ENCODE measurements at regions not wholly inside any gene's neighbourhood (a gene's known extent, or its start where the extent isn't known, plus 50 kb on each side); places are given as distances from the start of the nearest gene placed in this dataset.
"Not testable (repeated sequence)": the region's sequence is repeated elsewhere in the genome, so short reads cannot be mapped to it uniquely, and the experiment has no call there.

DNA sequence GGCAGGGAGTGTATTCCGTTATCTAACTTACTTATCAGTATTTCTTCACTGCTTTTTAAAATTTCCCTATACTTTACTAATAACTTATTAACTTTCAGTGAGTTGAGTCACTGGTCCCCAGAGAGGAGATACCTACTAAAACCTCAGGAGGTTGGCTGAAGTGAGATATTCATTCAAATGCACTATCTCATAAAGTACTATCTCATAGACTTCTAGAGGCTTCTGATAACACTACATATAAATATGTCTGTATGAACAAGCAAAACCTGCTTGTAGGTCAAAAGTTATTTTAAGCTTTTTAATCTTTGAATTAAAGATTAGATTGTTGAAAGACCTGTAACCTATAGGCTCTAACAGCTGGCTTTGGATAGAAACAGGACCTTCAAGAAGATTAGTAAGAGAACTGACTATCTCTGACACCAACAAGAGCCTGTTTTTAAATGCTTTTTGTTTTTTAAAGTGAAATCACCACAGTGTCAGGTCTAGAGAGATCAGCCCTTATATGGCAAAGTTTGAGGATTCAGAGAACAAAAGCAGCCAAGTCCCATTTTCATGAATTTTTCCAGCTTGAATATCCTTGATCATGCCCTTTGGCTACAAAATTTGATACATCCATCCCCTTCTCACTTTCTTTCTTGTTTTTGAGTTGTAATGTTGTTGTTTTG lies 242.2 kb downstream of the ARL4A start:
- Histone ChIP-seq H3K36me3 (ENCODE audit: insufficient read depth, low read length) (no peaks in the 10 kb centered on the region), H3K27ac (ENCODE audit: low read depth, low read length) (no peak overlapping the region), H3K79me2 (ENCODE audit: control insufficient read depth, insufficient read depth, low read length, unreplicated experiment) (no peaks in the 10 kb centered on the region), H3K4me3 (ENCODE audit: low read depth, low read length) (no peak overlapping the region), H2AFZ (ENCODE audit: low read length, unreplicated experiment) (no peak overlapping the region), H3K27me3 (ENCODE audit: insufficient read depth, low read length) (no peaks in the 10 kb centered on the region), H3K4me1 (ENCODE audit: control insufficient read depth, insufficient read depth, low read length, unreplicated experiment) (peaks cover 12% of the 10 kb centered on the region)

DNA sequence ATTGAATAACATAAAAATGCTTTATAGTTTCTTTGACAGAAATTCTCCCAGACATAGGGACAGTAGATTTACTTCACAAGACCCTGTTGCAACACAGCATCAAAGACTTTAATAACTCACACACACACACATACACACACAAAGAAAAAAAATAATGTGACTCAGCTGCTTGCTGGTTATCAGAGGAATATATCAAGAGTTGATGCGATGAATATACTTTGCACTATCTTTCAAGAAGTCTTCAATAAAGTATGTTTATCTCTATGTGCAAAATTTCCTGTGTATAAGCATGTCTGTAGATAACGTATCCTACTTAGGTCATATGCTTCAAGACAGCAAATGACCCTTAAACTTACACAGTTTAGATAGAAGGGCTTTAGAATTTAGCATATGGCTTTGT lies 243.1 kb downstream of the ARL4A start:
- H3K4me1 ChIP-seq (ENCODE audit: control insufficient read depth, insufficient read depth, low read length, unreplicated experiment): peaks cover 10% of the 10 kb centered on the region
- H3K79me2 ChIP-seq (ENCODE audit: control insufficient read depth, insufficient read depth, low read length, unreplicated experiment): no peaks in the 10 kb centered on the region

DNA sequence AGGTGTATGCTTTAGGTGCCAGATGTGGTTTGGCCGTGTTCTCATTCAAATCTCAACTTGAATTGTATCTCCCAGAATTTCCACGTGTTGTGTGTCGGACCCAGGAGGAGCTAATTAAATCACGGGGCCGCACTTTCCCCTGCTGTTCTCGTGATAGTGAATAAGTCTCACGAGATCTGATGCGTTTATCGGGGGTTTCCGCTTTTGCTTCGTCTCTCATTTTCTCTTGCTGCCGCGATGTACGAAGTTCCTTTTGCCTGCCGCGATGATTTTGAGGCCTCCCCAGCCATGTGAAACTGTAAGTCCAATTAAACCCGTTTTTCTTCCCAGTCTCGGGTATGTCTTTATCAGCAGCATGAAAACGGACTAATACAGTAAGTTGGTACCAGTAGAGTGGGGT lies 244.0 kb downstream of the ARL4A start:
- not testable (repeated sequence) for H3K4me1 ChIP-seq (ENCODE audit: control insufficient read depth, insufficient read depth, low read length, unreplicated experiment); H3K79me2 ChIP-seq (ENCODE audit: control insufficient read depth, insufficient read depth, low read length, unreplicated experiment); H3K36me3 ChIP-seq (ENCODE audit: insufficient read depth, low read length); H3K27ac ChIP-seq (ENCODE audit: low read depth, low read length); H2AFZ ChIP-seq (ENCODE audit: low read length, unreplicated experiment); H3K27me3 ChIP-seq (ENCODE audit: insufficient read depth, low read length); H3K4me3 ChIP-seq (ENCODE audit: low read depth, low read length)

More for the DNA sequence above, 243.1 kb downstream of the ARL4A start:
- Histone ChIP-seq H3K27ac (ENCODE audit: low read depth, low read length) (no peak overlapping the region), H3K27me3 (ENCODE audit: insufficient read depth, low read length) (no peaks in the 10 kb centered on the region), H3K36me3 (ENCODE audit: insufficient read depth, low read length) (no peaks in the 10 kb centered on the region), H3K4me3 (ENCODE audit: low read depth, low read length) (no peak overlapping the region), H2AFZ (ENCODE audit: low read length, unreplicated experiment) (no peak overlapping the region)

DNA sequence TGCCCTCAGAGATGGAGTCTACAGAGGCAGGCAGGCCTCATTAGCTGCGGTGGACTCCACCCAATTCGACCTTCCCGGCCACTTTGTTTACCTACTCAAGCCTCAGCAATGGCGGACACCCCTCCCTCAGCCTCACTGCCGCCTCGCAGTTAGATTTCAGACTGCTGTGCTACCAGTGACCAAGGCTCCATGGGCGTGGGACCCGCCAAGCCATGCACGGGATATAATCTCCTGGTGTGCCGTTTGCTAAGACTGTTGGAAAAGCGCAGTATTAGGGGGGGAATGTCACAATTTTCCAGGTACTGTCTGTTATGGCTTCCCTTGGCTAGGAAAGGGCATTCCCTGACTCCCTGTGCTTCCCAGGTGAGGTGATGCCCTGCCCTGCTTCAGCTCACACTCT lies 252.3 kb downstream of the ARL4A start:
- no peaks in the 10 kb centered on the region for H3K27me3 ChIP-seq (ENCODE audit: insufficient read depth, low read length)
- H3K4me3 ChIP-seq (ENCODE audit: low read depth, low read length): no peak overlapping the region
- no peak overlapping the region for H2AFZ ChIP-seq (ENCODE audit: low read length, unreplicated experiment)
- H3K79me2 ChIP-seq (ENCODE audit: control insufficient read depth, insufficient read depth, low read length, unreplicated experiment): no peaks in the 10 kb centered on the region
- H3K4me1 ChIP-seq (ENCODE audit: control insufficient read depth, insufficient read depth, low read length, unreplicated experiment): no peaks in the 10 kb centered on the region
- no peaks in the 10 kb centered on the region for H3K36me3 ChIP-seq (ENCODE audit: insufficient read depth, low read length)
- H3K27ac ChIP-seq (ENCODE audit: low read depth, low read length): no peak overlapping the region

DNA sequence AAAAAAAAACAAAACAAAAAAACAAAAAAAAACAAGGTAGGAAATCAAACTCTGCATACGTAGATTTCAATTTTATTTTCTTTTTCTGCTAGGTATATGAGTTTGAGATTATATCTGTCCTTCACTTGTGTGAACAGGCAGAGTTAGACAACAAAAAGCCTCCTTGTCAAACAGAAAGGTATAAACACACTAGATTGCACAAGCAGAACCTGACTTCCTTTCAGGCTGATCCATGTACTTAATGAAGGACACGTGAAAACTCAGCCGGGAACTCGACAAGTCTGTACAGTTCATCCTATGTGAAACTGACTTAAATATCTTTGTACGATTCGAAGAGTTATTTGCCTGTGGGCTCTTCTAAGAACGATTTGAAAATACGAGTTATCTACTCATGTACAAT lies 254.1 kb downstream of the ARL4A start:
- H3K27ac ChIP-seq (ENCODE audit: low read depth, low read length): no peak overlapping the region

DNA sequence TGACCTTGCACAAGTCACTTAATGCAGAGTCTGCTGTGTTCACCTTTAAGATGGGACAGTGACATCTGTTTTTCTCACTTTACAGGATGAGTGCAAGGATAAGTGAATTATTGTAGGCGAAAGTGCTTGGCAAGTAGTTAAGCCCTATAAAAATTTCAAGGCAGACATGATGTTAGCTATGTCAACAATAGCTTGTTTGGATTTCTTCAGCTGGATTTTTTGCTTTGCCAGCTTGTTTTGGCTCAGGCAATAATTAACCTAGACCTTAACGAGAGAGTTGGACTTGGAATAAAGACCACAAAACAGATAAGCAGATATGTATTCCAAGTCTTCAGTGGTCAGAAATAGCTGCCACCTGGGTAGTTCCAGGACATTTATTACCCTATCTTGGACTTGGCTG lies 255.2 kb downstream of the ARL4A start:
- Histone ChIP-seq H3K4me1 (ENCODE audit: control insufficient read depth, insufficient read depth, low read length, unreplicated experiment) (no peaks in the 10 kb centered on the region), H3K36me3 (ENCODE audit: insufficient read depth, low read length) (no peaks in the 10 kb centered on the region), H3K27ac (ENCODE audit: low read depth, low read length) (no peak overlapping the region), H3K79me2 (ENCODE audit: control insufficient read depth, insufficient read depth, low read length, unreplicated experiment) (no peaks in the 10 kb centered on the region), H3K27me3 (ENCODE audit: insufficient read depth, low read length) (no peaks in the 10 kb centered on the region), H3K4me3 (ENCODE audit: low read depth, low read length) (no peak overlapping the region), H2AFZ (ENCODE audit: low read length, unreplicated experiment) (no peak overlapping the region)

More for the DNA sequence above, 254.1 kb downstream of the ARL4A start:
- no peak overlapping the region for H3K4me3 ChIP-seq (ENCODE audit: low read depth, low read length)
- H3K79me2 ChIP-seq (ENCODE audit: control insufficient read depth, insufficient read depth, low read length, unreplicated experiment): no peaks in the 10 kb centered on the region
- H2AFZ ChIP-seq (ENCODE audit: low read length, unreplicated experiment): no peak overlapping the region
- no peaks in the 10 kb centered on the region for H3K4me1 ChIP-seq (ENCODE audit: control insufficient read depth, insufficient read depth, low read length, unreplicated experiment)
- H3K36me3 ChIP-seq (ENCODE audit: insufficient read depth, low read length): no peaks in the 10 kb centered on the region
- H3K27me3 ChIP-seq (ENCODE audit: insufficient read depth, low read length): no peaks in the 10 kb centered on the region

DNA sequence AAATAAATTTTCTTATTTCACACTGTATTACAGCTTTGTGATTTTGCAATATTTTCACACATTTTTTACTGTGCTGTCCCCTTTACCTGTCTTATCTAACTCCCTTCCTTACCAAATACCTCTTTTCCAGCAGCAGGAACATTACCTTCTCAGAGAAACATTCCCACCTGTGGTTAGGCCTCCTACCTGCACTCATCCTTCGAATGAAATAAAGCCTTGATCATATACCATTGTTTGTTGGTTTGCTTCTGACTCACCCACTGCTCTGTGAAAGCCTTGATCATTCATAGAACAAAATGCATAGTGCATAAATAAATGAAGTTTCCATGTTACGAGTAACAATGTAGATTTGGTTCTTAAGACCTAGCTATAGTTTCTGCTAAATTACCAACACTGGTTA lies 256.3 kb downstream of the ARL4A start:
- Histone ChIP-seq H3K27ac (ENCODE audit: low read depth, low read length) (no peak overlapping the region), H3K4me1 (ENCODE audit: control insufficient read depth, insufficient read depth, low read length, unreplicated experiment) (no peaks in the 10 kb centered on the region), H3K4me3 (ENCODE audit: low read depth, low read length) (no peak overlapping the region), H3K27me3 (ENCODE audit: insufficient read depth, low read length) (no peaks in the 10 kb centered on the region), H2AFZ (ENCODE audit: low read length, unreplicated experiment) (no peak overlapping the region), H3K36me3 (ENCODE audit: insufficient read depth, low read length) (no peaks in the 10 kb centered on the region), H3K79me2 (ENCODE audit: control insufficient read depth, insufficient read depth, low read length, unreplicated experiment) (no peaks in the 10 kb centered on the region)

DNA sequence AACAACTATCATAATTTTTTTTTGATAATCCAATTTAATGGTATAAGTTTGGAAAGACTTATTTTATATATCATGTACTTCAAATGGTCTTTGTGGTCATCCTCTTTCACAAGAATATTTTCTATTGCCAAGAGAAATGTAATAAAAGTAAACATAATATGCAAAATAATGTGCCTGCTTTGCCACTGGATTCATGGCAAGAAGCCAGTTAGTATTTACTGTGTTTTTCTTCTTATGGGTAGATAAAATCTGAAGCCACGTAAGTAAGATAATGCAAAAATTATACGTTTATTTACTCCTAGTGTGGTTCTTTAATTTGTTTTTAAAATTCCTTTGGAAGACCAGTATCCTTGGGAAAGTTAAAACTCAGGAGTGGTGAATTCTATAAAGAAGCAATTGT lies 258.5 kb downstream of the ARL4A start:
- Histone ChIP-seq H3K27ac (ENCODE audit: low read depth, low read length) (no peak overlapping the region), H2AFZ (ENCODE audit: low read length, unreplicated experiment) (no peak overlapping the region), H3K27me3 (ENCODE audit: insufficient read depth, low read length) (no peaks in the 10 kb centered on the region), H3K4me1 (ENCODE audit: control insufficient read depth, insufficient read depth, low read length, unreplicated experiment) (peaks cover 14% of the 10 kb centered on the region), H3K79me2 (ENCODE audit: control insufficient read depth, insufficient read depth, low read length, unreplicated experiment) (no peaks in the 10 kb centered on the region), H3K4me3 (ENCODE audit: low read depth, low read length) (no peak overlapping the region), H3K36me3 (ENCODE audit: insufficient read depth, low read length) (no peaks in the 10 kb centered on the region)

DNA sequence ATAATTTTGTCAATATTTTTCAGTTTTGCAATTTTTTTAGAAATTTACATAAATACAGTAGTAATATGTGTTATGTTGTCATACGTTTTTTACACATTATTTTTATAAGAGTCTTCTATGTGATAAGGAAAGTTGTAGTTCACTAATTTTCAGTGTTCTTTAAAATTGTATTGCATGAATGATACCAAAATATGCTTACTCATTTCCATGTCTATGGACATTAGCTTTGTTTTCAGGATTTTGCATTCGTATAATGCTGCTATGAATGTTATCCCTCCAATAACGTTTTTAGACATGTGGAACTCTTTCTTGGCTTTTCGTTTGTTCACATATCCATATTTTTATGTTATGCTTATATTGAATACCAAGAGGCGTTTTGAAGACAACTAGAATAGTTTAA lies 260.0 kb downstream of the ARL4A start:
- Histone ChIP-seq H3K36me3 (ENCODE audit: insufficient read depth, low read length) (no peaks in the 10 kb centered on the region), H3K4me3 (ENCODE audit: low read depth, low read length) (no peak overlapping the region), H3K27me3 (ENCODE audit: insufficient read depth, low read length) (no peaks in the 10 kb centered on the region), H3K27ac (ENCODE audit: low read depth, low read length) (no peak overlapping the region), H3K79me2 (ENCODE audit: control insufficient read depth, insufficient read depth, low read length, unreplicated experiment) (no peaks in the 10 kb centered on the region), H3K4me1 (ENCODE audit: control insufficient read depth, insufficient read depth, low read length, unreplicated experiment) (peaks cover 19% of the 10 kb centered on the region), H2AFZ (ENCODE audit: low read length, unreplicated experiment) (no peak overlapping the region)

DNA sequence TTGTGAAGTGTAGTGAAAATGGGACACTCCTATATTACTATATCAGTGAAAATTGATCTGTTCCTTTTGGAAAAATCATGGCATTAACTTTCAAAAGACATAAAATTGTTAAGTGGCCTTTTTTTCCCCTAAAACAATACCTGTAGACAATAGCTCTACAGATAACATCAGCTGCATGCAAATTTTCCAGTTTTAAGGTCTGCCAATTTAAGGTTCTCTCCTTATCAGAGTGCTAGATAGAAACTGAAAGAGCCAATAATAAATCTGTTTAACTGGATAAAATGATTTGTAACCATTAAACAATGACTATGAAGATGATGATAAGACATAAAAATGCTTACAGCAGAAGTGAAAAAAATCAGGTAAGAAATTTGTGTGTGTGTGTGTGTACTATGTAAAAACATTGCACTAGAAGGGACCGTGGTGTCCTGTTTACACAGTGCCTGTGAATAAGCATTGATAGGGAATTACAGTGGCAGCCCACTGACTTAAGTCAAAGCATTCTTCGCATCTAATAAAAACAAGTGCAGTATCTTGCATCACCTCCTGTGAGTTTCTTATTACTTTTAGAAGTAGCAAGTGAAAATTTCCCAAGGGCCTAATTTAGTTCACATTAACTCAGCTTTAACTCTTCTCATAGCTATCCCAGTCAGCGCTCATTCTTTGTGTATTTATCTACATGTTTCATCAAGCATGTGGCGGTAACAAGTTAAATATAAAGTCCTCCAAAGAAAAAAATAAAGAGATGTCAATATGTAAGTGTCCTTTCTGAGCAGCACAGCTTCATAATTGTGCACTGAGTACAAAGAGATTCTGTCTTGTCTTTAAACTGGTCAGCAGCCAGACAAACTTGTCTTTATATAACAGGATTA lies 261.9 kb downstream of the ARL4A start:
- no peaks in the 10 kb centered on the region for H3K27me3 ChIP-seq (ENCODE audit: insufficient read depth, low read length)
- H3K4me1 ChIP-seq (ENCODE audit: control insufficient read depth, insufficient read depth, low read length, unreplicated experiment): peaks cover 19% of the 10 kb centered on the region
- no peak overlapping the region for H3K27ac ChIP-seq (ENCODE audit: low read depth, low read length)
- no peak overlapping the region for H2AFZ ChIP-seq (ENCODE audit: low read length, unreplicated experiment)
- H3K79me2 ChIP-seq (ENCODE audit: control insufficient read depth, insufficient read depth, low read length, unreplicated experiment): no peaks in the 10 kb centered on the region
- H3K36me3 ChIP-seq (ENCODE audit: insufficient read depth, low read length): no peaks in the 10 kb centered on the region
- H3K4me3 ChIP-seq (ENCODE audit: low read depth, low read length): no peak overlapping the region

DNA sequence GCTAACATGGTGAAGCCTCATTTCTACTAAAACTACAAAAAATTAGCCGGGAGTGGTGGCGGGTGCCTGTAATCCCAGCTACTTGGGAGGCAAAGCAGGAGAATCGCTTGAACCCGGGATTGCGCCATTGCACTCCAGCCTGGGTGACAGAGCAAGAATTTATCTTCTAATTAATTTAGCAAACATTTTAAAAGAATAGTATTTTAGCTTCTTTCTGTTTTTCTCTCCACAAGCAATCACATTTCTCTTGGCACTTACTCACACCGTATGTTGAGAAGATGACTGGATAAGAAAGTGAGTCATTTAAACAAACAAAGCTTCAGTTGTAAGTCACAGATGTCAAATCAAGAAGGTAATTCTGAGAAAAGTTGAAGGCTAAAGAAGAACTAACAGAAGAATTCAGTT lies 264.0 kb downstream of the ARL4A start:
- H3K27me3 ChIP-seq (ENCODE audit: insufficient read depth, low read length): no peaks in the 10 kb centered on the region

More for the DNA sequence above, 264.0 kb downstream of the ARL4A start:
- Histone ChIP-seq H3K4me3 (ENCODE audit: low read depth, low read length) (no peak overlapping the region), H3K79me2 (ENCODE audit: control insufficient read depth, insufficient read depth, low read length, unreplicated experiment) (no peaks in the 10 kb centered on the region), H3K4me1 (ENCODE audit: control insufficient read depth, insufficient read depth, low read length, unreplicated experiment) (peaks cover 19% of the 10 kb centered on the region), H2AFZ (ENCODE audit: low read length, unreplicated experiment) (no peak overlapping the region), H3K36me3 (ENCODE audit: insufficient read depth, low read length) (no peaks in the 10 kb centered on the region), H3K27ac (ENCODE audit: low read depth, low read length) (peak overlapping the region; percentile 21)
